ENCODE measurements at regions not wholly inside any gene's neighbourhood (a gene's known extent, or its start where the extent isn't known, plus 50 kb on each side); places are given as distances from the start of the nearest gene placed in this dataset.

- Histone ChIP-seq H3K4me2 (ENCODE audit: insufficient read depth, low read length) (no peak overlapping the region), H3K9ac (replicated peaks; ENCODE audit: extremely low read depth, insufficient read depth, low read length) (no peak overlapping the region), H3K27me3 (ENCODE audit: control insufficient read depth in 2 of 2, insufficient read depth in 2 of 2, low read length in 2 of 2) (no peaks in the 10 kb centered on the region), H3K36me3 (ENCODE audit: control insufficient read depth in 2 of 2, extremely low read depth in 1 of 2, insufficient read depth in 2 of 2, low read length in 2 of 2) (no peaks in the 10 kb centered on the region), H3K79me2 (ENCODE audit: control insufficient read depth, insufficient read depth, low read length) (no peaks in the 10 kb centered on the region), H3K4me3 (replicated peaks in 1 of 3; ENCODE audit: insufficient read depth in 1 of 3, low read depth in 1 of 3, low read length in 3 of 3) (no peak overlapping the region), H3K4me1 (ENCODE audit: control insufficient read depth, extremely low read depth, insufficient read depth, low read length) (peaks cover 7% of the 10 kb centered on the region), H3K9me1 (replicated peaks; ENCODE audit: control insufficient read depth, extremely low read depth, insufficient read depth, low read length) (no peaks in the 10 kb centered on the region), H2AFZ (ENCODE audit: low read depth, low read length) (no peak overlapping the region), H3K27ac (ENCODE audit: insufficient read depth, low read depth, low read length) (no peak overlapping the region), H4K20me1 (replicated peaks; ENCODE audit: control insufficient read depth, extremely low read depth, insufficient read depth, low read length) (no peaks in the 10 kb centered on the region), H3K9me3 (replicated peaks; ENCODE audit: control insufficient read depth, insufficient read depth, low read length) (no peaks in the 10 kb centered on the region)
- ChIA-PET CTCF (no interaction called here), POLR2A (no interaction called here)
- no TSS peak for BruUV-seq (replicated peaks)
- DNase-seq (ENCODE audit: low read depth, low spot score) (no peak), FAIRE-seq (no peak)
- TF ChIP-seq POLR2A (IDR thresholded peaks at IDR 0.05; ENCODE audit: low read depth, low read length) (no peak), POLR2AphosphoS5 (IDR thresholded peaks at IDR 0.05; ENCODE audit: insufficient read depth, low read depth, low read length) (no peak), GATA2 (IDR thresholded peaks at IDR 0.05; ENCODE audit: insufficient read depth, insufficient read length, low read depth, low read length) (no peak), MAX (IDR thresholded peaks at IDR 0.05; ENCODE audit: insufficient read depth, insufficient read length) (no peak), FOS (IDR thresholded peaks at IDR 0.05; ENCODE audit: borderline replicate concordance, insufficient read depth, low read length) (no peak), EZH2 (IDR thresholded peaks at IDR 0.05; ENCODE audit: borderline replicate concordance, low read depth, low read length, severe bottlenecking) (no peak), CTCF (IDR thresholded peaks at IDR 0.05; ENCODE audit: extremely low read depth in 1 of 2, insufficient read depth in 1 of 2, low read depth in 1 of 2, low read length in 2 of 2) (no peak), JUN (IDR thresholded peaks at IDR 0.05; ENCODE audit: borderline replicate concordance, insufficient read depth, insufficient read length, low read depth) (no peak), MYC (IDR thresholded peaks at IDR 0.05; ENCODE audit: low read depth, low read length) (no peak)
- dilution Hi-C loops (cut with MboI; ENCODE audit: extremely low pct_ligation_motif_present, low sequenced_read_pairs) = no loop called here
- intact Hi-C loops (cut with micrococcal nuclease) = no loop called here
Observed at GRCh38 chr3:102074946-102075345, 225.6 kb downstream of the NFKBIZ start.
